ENCODE measurements at regions not wholly inside any gene's neighbourhood (a gene's known extent, or its start where the extent isn't known, plus 50 kb on each side); places are given as distances from the start of the nearest gene placed in this dataset.

GRCh38 chr11:134901955-134902918, 490.2 kb upstream of the B3GAT1 start:
- WGBS, 4 donors, result 79 to 82% (median 80%) methylated on average over 9 of the region's 9 CpGs
- peaks cover 0 to 13% (median 3%) of the 10 kb centered on the region in 9 donors for H3K27me3 ChIP-seq
- intact Hi-C loops (cut with DNase I), result no loop called here

GRCh38 chr11:134901542-134901941, 489.5 kb upstream of the B3GAT1 start:
- Histone ChIP-seq H3K4me3 (no peak overlapping the region), H3K27ac (no peak overlapping the region), H3K9me3 (no peaks in the 10 kb centered on the region), H3K4me1 (peaks cover 0 to 15% (median 0%) of the 10 kb centered on the region in 12 donors), H3K27me3 (peaks cover 0 to 13% (median 3%) of the 10 kb centered on the region in 9 donors), H3K36me3 (no peaks in the 10 kb centered on the region)
- intact Hi-C loops (cut with DNase I), result no loop called here
- DNase-seq, result no peak
- TF ChIP-seq CTCF (IDR thresholded peaks at IDR 0.05) (no peak), POLR2A (IDR thresholded peaks at IDR 0.05) (no peak)
- no peak for ATAC-seq
- WGBS, 4 donors, result 59 to 66% (median 64%) methylated on average over 7 of the region's 7 CpGs

More at GRCh38 chr11:134901955-134902918, 490.2 kb upstream of the B3GAT1 start:
- Histone ChIP-seq H3K27ac (no peak overlapping the region), H3K4me1 (peaks cover 0 to 15% (median 0%) of the 10 kb centered on the region in 12 donors), H3K36me3 (no peaks in the 10 kb centered on the region), H3K4me3 (no peak overlapping the region), H3K9me3 (no peaks in the 10 kb centered on the region)
- ATAC-seq (no peak), DNase-seq (no peak)
- no peak for TF ChIP-seq CTCF (IDR thresholded peaks at IDR 0.05)
- TF ChIP-seq POLR2A (IDR thresholded peaks at IDR 0.05), result no peak

GRCh38 chr11:134893810-134894685, 482.0 kb upstream of the B3GAT1 start:
- intact Hi-C loops (cut with DNase I), result no loop called here
- H3K27ac ChIP-seq, result no peak overlapping the region
- WGBS, 4 donors, result 77 to 81% (median 79%) methylated on average over 13 of the region's 13 CpGs
- no peaks in the 10 kb centered on the region for H3K9me3 ChIP-seq
- no peaks in the 10 kb centered on the region for H3K4me1 ChIP-seq
- H3K27me3 ChIP-seq, result peaks cover 0 to 3% (median 0%) of the 10 kb centered on the region in 9 donors
- ATAC-seq, result no peak
- no peak for TF ChIP-seq POLR2A (IDR thresholded peaks at IDR 0.05)
- TF ChIP-seq CTCF (IDR thresholded peaks at IDR 0.05), result no peak
- no peaks in the 10 kb centered on the region for H3K36me3 ChIP-seq
- DNase-seq, result no peak
- no peak overlapping the region for H3K4me3 ChIP-seq

- ATAC-seq (no peak), DNase-seq (no peak)
- no peak overlapping the region for H3K4me3 ChIP-seq
- 66 to 70% (median 68%) methylated on average over 5 of the region's 5 CpGs for WGBS, 4 donors
- H3K4me1 ChIP-seq, result no peaks in the 10 kb centered on the region
- no peak overlapping the region for H3K27ac ChIP-seq
- intact Hi-C loops (cut with DNase I), result no loop called here
- TF ChIP-seq CTCF (IDR thresholded peaks at IDR 0.05) (no peak), POLR2A (IDR thresholded peaks at IDR 0.05) (no peak)
- H3K9me3 ChIP-seq, result no peaks in the 10 kb centered on the region
- no peaks in the 10 kb centered on the region for H3K36me3 ChIP-seq
- peaks cover 0 to 28% (median 0%) of the 10 kb centered on the region in 9 donors for H3K27me3 ChIP-seq
Observed at GRCh38 chr11:134890446-134890845, 478.4 kb upstream of the B3GAT1 start.

Measured in heart left ventricle (tissue), 16 donors.